ENCODE measurements at regions not wholly inside any gene's neighbourhood (a gene's known extent, or its start where the extent isn't known, plus 50 kb on each side); places are given as distances from the start of the nearest gene placed in this dataset.
A peak's percentile ranks its signal among the peaks of the same experiment; 100 is the strongest.

DNA sequence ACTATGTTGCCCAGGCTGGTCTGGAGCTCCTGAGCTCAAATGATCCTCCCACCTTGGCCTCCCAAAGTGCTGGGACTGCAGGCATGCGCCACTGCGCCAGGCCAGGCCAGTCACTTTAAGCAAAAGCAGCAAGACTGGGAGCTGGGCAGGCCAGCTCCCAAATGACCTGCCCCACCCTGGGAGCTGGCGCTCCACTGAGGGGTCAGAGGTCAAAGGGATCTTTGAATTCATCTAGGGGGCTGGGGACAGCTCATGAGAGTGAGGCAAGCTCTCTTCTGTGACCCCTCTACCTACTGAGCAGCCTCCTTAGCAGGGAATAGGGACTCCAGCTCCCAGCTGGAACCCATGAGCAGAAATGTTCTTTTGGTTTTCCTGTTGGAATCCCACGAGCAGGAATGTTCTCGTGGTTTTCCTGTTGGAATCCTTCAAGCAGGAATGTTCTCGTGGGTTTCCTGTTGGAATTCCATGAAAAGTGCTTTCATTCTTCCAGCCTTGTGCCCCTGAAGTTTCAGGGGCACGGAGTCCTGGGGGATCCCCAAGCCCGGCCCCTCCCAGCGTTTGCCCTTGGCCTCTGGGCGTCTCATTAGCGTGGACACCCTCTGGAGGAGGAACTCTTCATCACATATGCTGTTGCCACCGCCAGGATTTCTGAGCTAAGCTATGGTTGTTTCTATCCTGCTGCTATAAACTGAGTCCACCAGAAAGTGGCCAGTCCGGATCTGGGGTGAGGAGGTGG lies 162.0 kb upstream of the HAAO start:
- no peak for DNase-seq

DNA sequence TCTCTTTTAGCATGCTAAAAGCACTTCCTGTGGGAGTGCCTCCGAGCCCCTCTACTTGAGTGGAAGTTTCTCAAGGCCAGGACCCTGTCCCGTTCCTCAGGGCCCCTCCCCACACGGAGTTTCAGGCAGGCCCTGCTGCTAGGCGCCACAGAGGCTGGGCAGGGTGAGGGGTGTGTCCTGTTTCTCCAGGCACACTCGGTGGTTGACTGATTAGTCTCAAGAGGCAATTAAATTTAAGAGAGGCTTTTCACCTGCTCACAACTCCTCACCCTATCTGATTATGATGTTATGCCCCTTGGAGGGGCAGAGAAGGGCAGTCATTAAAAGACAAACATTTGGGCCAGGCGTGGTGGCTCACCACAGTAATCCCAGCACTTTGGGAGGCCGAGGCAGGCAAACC lies 160.8 kb upstream of the HAAO start:
- no peak for DNase-seq

DNA sequence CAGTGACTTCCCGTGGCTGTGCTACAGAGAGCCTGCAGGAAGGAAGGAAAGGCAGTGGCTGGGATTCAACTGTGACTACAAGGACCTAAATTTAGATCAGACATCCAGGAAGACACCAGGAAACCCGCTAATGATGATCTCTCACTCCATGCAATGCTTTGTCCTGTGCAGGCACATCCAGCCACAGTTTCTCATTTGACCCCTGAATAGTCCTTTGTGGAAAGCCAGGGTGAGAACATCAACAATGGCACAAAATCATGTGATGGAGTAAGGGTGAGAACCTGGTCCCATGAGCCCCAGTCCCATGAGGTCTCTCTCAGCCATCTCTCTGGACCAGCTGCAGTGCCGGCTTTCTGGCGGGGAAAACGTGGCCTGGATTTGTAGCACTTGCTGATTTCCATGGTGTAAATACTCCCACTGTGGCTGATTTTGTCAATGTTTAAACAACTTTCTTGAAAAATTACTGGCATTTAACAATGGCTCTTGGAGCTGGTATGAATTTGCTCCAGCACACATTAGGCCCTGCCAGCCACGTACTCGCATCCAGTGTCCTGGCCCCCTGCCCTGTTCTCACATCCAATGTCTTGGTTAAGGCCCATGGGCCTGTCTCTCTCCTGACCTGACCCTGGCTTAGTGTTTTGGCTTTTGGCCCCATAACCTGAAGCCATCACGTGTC lies 159.0 kb upstream of the HAAO start:
- peak in 2 of 14 donors; percentile 21 to 73 for DNase-seq

DNA sequence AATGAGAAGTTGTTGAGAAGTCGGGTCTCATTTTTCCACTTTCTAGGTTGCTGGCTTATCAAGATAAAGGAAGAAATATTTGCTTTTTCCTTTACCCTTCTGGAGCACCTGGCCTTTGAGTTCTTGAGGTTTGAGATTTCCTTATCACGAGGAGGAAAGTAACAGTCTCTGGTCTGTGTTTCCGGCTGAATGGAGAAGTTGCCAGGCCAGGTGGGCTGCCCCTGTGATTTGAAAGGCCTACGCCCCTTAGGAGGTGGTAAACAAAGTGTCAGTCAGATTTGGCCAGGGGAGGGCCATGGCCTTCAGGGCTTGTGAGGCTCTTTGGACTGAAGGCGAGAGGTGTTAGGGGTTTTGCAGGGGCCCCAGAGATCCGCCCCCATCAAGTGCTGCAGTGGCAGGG lies 156.7 kb upstream of the HAAO start:
- no peak for DNase-seq

DNA sequence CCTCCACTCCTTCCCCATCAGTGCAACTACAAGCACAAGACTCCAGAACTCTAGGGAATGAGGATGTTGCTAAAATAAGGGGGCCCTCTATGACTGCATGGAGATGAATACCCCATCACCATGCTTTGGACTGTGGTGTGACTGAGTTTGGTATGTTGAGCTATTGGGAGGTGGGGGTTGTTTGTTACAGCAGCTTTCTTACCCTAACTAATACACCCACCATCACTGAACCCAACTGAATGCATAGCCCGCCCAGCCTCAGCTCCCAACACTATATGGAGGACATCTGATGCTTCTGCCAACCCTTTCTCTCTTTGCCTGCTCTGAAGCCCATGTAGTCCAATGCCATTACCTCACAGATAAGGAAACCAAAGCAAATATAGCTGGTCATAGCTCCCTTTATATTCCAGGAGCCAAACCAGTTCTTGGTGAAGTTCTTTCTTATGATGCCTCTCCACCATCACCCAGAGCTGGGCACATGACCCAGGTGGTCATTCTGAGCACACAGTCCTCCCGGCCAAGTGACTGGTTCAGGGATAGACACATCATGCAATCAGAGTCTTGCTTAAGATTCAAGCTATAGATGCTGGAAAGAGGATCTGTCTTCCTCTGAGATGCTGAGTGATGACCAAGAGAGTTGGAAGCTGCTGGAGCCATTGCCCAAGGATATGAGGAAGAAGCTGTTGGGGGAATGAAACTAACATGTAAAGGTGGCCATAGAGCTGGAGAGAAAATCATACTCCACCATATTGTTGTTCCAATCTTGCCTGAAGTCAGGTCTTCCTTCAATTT lies 155.6 kb upstream of the HAAO start:
- DNase-seq, result no peak

DNA sequence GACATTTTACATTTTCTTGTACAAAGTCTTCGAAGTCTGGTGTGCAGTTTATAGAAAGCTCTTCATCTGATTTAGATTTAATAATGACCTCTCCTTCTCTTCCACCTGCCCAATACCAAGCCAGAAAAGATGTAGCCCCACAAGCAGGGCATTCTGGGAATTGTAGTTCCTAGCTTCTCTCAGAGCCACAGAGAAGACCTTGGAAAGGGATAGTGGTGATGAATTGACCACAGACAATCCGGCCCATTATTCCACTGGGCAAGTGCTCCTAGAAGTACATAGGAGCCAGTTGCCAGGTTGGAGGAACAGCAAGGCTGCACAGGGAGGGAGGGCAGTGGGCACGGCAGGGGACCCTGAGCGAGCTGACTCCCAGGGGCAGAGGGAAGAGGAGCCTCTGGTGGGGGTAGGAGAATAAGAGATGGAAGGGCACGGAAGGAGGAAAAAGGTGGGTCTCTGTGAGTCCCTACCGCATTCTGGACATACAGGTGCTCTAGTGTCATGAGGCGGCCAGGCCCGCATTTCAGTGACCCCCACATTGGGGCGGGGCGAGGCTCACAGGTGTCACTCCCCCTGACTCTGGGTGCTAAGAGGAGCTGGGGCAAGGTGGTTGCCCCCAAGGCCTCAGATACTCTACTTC lies 152.5 kb upstream of the HAAO start:
- DNase-seq, result no peak

DNA sequence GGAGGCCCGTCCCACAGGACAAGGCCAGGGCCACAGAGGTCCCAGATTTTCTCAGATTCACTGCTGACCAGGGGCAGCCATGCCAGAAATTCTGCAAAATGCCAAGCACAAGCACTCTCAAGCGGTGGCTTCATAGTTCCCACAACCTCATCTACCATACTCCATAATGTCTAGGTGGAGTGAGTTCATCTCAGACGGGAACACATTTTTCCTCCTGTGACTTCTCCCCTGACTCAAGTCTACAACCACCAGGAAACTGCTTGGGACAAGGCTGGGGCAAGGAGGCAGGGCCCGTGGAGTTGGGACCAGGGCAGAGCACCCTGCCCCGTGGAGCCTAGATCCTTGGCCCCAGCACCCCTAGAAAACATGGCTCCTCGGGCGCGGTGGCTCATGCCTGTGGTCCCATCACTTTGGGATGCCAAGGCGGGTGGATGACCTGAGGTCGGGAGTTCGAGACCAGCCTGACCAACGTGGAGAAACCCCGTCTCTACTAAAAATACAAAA lies 150.7 kb upstream of the HAAO start:
- no peak for DNase-seq

DNA sequence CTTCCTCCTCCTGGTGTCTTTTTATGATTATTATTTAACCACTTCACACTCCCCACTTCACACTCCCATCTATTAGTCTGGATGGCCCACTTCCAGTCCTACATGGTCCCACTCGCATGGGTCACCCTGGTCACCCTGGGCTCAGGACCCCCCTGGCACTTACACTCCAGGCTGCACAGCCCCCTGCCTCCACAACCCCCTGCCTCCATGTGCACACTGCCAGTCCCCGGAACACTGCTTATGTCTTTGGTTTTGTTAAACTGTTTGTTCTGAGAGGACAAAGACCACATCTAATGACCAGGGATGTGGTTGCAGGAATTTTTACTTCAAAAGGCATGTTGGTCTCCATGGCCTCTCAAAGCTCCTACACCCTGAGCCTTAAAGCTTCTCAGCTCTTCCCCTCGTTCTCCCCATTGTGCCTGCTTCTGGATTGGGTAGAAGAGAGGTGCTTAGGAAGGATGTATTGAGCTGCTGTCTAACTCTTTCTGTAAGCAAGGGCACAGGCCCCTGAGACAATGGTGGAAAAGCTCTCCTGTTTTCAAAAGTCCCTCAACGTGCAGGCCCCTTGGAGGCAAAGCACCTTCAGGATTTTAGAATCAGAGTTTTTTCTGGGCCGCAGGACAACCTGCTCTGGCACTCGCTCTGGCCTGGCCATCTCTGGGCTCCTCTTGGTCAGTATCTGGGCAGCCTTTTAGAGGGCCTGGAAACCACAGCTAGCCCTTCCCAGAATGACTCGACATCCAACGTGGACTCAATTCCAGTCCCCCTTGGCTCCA lies 150.0 kb upstream of the HAAO start:
- DNase-seq, result no peak

DNA sequence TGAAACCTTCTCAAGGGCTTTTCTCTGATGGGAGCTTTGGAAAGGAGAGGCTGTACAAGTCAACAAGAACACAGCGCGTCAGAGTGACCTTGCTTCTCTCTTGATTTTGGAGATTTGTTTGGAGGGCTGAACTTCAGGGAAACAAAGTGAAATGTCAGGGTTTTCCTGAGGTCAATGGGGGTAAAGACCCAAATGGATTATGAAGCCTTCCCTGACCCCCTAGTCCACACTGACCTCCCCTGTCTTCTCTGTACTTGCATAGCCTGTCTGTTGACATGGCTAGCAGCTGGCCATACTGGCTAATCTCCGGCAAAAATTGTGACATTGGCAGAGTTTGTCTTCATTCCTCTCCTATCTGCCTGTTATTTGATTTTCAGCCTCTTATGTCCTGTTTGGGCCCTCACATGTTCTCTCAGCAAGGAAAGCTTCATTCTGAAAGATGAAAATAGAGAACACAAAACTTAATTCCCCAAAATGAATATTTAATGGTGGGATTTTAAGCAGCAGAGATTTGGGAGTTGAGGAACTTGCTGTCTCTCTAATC lies 149.3 kb upstream of the HAAO start:
- no peak for DNase-seq

DNA sequence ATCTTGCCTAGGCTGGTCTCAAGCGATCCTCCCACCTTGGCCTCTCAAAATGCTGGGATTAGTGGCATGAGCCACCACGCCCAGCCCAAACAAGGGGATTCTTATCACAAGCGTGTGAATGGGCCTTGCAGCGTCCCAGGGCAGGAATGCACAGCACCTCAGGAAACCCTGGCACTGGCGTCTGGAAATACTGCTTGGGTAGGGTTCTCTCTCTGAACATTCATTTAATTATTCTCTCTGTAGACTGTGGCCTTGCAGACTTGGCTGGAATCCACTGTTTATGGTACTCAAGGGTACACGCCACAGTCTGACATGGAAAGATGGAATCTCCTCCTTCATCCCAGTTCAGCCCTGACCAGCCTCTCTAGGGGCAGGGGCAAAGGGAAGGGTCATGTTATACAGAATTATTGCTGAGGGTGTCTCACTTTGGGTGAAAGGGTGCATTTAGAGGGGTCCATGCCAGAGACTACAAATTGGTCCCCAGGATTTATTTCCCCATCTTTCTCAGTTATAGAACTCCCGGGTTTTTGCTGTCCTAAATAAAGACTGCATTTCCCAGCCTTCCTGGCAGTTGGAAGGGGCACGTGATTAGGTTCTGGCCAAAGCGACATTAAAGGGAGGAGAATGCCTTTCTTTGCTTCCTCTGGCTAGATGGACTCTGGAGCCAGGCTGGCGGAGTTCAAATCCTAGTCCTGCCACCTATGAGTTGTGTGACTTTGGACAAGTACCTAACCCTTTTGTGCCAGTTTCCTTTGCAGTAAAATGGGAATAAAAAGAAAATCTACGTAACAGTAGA lies 147.2 kb upstream of the HAAO start:
- DNase-seq, result no peak

DNA sequence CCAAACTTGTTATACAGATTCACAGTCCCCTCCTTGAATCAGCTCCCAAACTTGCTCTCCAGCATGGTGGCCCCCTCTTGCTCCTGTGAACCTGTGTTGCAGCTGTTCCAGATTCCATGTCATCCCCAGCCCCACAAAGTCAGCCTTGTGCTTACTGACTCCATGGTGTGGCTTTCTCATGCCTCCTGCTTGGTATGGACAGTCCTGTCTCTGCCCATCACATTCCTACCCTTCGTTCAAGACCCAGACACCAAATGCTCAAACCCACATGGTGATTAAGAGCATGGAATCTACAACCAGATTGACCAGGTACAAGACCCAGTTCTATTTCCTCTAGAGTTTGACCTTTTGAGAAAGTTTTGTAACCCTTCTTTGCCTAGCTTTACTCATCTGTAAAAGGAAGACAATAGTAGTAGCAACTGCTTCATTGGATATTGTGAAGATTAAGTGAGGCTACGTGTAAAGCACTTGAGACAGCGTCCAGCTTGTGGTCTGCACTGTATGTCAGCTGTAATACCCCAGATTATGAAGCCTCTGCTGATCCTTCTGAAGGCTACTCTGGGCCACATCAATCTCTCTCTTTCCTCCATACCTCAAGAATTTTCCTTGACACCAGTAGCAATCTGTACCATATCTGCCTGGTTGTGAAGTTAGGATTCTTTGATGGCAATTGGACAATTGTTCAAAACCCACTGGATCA lies 146.4 kb upstream of the HAAO start:
- DNase-seq, result no peak

DNA sequence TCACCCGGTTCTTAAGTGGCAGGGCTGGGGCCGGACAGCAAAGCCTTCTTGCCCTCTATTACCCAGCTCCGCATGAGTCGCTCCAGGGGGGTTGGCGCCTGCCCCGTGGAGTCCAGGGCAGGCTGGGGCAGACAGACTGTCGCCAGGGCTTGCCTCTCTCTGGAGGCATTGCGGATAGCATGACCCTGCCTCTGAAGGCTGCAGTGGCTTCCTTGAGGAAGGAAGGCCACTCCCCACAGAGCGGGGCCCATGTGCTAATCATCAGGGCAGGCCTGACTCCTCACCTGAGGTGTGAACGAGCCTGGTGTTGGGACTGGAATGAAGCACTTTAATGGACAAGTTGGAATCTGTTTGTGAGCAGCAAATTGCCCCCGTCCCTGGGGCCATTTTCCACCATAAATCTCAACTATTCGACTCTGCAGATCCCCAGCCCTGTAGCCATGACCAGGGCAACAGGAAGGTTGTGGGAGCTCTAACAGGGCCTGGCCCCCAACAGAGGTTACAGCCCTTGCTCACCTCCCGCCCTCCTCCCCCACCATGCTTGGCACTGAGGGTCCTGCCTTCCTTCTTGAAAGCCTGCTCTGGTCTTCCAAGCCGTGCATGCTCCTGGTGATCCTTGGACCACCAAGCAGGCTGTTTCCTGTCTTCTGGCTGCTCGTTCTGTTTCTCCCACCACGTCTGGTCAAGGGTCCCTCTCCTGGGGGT lies 144.9 kb upstream of the HAAO start:
- DNase-seq, result no peak

DNA sequence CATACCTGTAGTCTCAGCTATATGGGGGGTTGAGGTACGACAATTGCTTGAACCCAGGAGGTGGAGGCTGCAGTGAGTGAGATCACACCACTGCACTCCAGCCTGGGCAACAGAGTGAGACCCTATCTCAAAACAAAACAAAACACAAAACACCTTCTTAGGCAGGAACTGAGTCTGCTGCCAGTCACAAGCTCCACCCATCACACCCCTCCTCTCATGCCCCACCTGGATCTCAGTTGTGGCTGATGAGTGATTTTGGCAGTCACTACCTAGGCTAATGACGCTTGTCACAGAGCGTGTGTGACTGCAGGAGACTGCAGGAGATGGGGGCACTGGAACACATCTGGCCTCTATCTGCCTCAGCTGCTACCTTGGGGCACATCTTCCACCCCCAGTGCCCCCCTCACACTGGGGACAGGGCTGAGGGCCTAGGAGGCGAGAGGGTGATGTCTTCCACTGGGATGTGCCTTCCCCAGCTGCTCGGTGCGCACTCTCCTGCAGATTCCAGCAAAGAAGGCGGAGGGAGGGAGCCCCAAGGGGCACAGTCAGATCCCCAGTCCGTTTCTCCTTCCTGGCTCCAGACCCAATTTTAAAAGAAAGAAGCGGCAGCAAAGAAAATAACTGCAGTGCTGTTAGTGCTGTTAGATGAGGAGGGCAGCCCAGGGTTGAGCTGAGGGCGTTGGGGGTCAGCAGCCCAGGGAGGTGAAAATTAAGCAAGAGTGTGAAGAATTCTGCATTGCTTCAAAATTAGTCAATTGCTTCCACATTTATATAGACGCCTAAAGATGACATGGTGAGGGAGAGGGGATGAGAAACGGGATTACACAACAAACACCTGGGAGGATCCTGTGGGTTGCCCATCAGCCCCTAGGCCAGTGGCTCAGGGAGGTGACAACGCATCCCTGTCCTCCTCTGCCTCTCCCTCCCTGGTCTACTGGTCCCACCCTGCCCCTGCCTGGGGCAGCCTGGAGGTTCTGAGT lies 143.6 kb upstream of the HAAO start:
- DNase-seq, result no peak

DNA sequence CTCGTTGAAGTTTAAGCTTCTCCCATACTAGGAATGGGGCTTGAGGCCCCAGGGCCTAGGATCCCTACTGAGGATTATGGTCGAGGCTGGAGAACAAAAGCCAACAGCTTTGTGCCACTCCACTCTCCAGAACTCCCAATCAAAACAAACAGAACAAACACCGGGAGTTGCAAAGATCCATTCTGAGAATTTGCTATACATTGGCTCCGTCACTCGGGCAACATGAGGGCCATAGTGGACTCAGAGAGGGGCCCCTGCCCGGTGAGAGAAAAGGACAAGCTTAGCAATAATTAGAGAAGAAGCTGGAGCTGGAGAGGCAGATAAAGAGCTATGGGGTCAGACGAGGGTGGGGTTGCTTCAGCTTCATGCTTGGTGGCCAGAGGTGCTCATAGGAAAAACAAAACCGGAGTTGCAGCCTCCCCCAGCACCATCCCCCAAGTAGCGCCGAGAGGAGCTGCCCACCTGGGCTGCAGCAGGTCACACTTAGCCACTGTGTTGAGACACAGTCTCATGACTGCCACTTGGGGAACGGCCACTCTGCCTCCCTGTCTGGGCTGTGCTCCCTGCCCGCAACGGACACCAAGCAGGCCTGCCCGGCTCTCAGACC lies 142.3 kb upstream of the HAAO start:
- DNase-seq, result no peak

DNA sequence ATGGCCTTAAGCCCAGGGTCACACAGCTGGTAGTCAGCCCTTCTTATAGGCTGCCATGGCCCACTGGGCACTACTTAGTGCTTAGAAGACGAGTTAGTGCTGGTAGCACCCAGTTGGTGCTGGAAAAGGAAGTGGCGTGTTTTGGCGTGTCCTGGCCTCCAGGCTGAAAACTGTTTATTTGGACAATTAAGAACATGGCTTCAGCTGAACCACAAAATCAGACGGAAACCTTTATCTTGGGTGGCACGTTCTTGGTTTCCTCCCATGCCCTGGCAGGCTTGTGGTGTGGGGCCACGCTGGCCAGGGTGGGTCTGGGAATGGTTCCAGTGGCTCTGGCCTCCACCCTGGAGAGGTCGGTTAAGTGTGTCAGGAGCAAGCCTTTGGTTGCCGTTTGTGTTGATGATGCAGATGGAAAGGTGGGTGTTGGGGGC lies 141.5 kb upstream of the HAAO start:
- no peak for DNase-seq

DNA sequence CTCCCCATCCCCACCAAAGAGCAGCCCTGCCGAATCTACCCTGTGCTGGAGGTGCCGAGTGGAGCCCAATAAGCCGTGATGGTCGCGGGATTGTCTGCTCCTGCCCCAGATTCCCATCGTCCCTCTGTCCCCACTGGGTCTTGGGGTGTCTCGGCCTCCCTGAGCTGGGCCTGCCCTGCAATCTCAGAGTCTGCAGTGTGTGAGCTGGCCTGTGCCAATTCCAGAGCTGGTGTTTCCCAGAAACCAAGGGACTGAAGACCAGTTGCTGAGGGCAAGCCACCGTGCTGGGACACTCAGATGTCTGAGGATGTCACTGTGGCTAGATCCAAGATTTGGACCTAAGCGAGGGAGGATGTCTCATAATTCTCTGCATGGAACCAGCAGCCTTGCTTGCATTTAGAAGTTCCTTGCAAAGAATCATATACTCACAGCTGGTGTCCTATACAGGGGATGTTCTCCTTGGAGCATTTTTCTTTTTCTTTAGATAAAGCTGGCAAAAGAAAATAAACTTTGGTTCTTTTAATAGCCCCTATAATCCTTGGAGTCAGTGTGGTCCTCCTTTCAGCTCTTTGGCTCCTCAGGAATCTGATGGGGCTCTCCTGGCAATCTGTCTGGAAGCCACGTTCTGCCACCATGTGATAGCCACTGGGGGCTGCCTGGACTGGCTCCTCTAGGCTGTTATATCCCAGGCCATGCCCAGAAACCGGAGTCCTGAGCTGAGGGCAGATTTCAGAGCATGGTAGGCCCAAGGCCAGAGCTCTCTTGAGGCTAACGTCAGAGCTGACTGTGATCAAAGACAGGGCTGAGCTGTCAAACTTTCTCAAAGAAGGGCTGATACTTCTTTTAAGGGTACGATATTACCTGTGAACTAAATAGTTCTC lies 140.1 kb upstream of the HAAO start:
- DNase-seq, result peak in 1 of 14 donors; percentile 39

DNA sequence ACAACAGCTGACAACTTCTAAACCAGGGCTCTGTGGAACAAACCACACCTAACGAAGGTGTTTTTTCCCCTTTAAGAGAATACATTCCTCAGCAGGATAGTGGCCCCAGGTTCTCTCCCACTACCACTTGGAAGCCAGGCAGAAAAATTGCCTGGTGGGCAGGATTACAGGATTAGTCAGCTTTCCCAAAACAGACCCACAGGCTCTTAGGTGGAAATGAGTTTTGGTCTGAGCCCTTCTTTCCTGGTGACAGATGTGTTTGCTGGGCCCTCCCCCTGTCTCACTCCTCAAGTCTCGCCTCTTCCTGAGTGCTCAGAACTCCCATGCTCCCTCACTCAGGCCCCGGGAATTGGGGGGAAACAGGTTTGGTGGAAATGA lies 139.4 kb upstream of the HAAO start:
- no peak for DNase-seq
